ENCODE measurements at regions not wholly inside any gene's neighbourhood (a gene's known extent, or its start where the extent isn't known, plus 50 kb on each side); places are given as distances from the start of the nearest gene placed in this dataset.

DNA sequence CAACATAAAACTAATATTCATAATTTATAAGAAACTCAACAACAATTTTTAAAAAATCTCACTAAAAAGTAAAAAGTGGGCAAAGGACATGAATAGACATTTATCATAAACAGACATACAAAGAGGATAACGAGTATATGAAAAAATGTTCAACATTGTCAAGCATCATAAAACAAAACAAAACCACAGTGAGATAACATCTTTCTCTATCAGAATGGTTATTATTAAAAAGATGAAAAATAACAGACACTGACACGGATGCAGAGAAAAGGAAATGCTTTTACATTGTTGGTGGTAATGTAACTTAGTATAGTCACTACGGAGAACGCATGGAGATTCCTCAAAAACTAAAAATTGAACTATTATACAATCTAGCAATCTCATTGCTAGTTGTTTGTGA lies 813.0 kb downstream of the LUZP2 start:
- DNase-seq, result no peak
- intact Hi-C loops (cut with DNase I), result no loop called here
- no peak overlapping the region for H3K4me3 ChIP-seq
- peaks cover 0 to 2% (median 0%) of the 10 kb centered on the region in 4 donors for H3K9me3 ChIP-seq
- no peak overlapping the region for H3K27ac ChIP-seq
- WGBS, 2 donors, result 82 to 84% methylated on average over 4 of the region's 4 CpGs
- no peaks in the 10 kb centered on the region for H3K36me3 ChIP-seq
- H3K27me3 ChIP-seq, result no peaks in the 10 kb centered on the region
- no peaks in the 10 kb centered on the region for H3K4me1 ChIP-seq
- TF ChIP-seq, protein P1, sequence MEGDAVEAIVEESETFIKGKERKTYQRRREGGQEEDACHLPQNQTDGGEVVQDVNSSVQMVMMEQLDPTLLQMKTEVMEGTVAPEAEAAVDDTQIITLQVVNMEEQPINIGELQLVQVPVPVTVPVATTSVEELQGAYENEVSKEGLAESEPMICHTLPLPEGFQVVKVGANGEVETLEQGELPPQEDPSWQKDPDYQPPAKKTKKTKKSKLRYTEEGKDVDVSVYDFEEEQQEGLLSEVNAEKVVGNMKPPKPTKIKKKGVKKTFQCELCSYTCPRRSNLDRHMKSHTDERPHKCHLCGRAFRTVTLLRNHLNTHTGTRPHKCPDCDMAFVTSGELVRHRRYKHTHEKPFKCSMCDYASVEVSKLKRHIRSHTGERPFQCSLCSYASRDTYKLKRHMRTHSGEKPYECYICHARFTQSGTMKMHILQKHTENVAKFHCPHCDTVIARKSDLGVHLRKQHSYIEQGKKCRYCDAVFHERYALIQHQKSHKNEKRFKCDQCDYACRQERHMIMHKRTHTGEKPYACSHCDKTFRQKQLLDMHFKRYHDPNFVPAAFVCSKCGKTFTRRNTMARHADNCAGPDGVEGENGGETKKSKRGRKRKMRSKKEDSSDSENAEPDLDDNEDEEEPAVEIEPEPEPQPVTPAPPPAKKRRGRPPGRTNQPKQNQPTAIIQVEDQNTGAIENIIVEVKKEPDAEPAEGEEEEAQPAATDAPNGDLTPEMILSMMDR (IDR thresholded peaks at IDR 0.05), result no peak
- no peak for TF ChIP-seq EP300 (IDR thresholded peaks at IDR 0.05)
- TF ChIP-seq POLR2A (IDR thresholded peaks at IDR 0.05), result no peak
- no peak for TF ChIP-seq POLR2AphosphoS5 (IDR thresholded peaks at IDR 0.05)

DNA sequence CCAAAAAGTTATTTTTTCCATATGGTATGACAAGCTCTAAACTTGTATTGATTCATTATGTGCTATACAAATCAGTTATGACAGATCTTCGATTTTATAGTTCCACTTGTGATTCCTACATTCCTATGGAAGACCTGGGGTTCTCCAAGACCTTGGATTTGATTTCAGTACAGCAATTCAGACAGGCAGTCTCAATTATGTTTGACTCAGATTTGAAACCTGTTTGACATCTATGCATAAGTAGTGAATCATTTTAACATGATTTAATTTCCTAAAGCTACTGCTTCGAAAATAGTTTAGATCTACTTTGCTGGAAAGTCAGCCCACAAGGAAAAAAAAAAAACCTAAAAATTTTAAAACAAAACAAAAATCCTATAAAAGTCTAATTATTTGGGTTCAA lies 820.4 kb downstream of the LUZP2 start:
- DNase-seq, result no peak
- no peaks in the 10 kb centered on the region for H3K27me3 ChIP-seq
- no peak overlapping the region for H3K4me3 ChIP-seq
- no peaks in the 10 kb centered on the region for H3K9me3 ChIP-seq
- WGBS, 2 donors, result 79 to 85% methylated on average over 2 of the region's 2 CpGs
- H3K36me3 ChIP-seq, result no peaks in the 10 kb centered on the region
- intact Hi-C loops (cut with DNase I), result no loop called here
- no peak for TF ChIP-seq POLR2A (IDR thresholded peaks at IDR 0.05)
- TF ChIP-seq, protein P1 (IDR thresholded peaks at IDR 0.05), result no peak
- TF ChIP-seq POLR2AphosphoS5 (IDR thresholded peaks at IDR 0.05), result no peak
- TF ChIP-seq EP300 (IDR thresholded peaks at IDR 0.05), result no peak
- H3K4me1 ChIP-seq, result no peaks in the 10 kb centered on the region
- no peak overlapping the region for H3K27ac ChIP-seq

DNA sequence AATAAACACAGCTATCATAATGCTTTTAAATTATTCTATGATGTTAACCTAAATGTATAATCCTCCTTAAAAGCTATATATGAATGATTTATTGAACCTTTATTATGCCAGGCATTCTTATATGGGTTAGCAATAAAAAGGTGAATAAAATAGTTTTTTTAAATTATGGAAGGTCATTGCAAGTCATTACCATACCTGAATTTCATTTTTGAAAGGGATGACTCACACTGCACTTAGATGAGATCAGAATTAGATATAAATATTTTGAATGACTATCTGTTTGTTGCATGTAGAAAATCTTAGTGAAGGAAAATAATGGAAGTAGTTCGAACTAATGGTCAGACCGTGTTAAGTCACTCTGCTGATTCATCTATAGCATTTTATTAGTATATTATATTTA lies 822.3 kb downstream of the LUZP2 start:
- 91 to 94% methylated on average over 2 of the region's 2 CpGs for WGBS, 2 donors
- DNase-seq, result no peak
- Histone ChIP-seq H3K36me3 (no peaks in the 10 kb centered on the region), H3K4me1 (no peaks in the 10 kb centered on the region), H3K4me3 (no peak overlapping the region), H3K27ac (no peak overlapping the region), H3K27me3 (no peaks in the 10 kb centered on the region), H3K9me3 (no peaks in the 10 kb centered on the region)
- no peak for TF ChIP-seq POLR2AphosphoS5 (IDR thresholded peaks at IDR 0.05)
- no peak for TF ChIP-seq POLR2A (IDR thresholded peaks at IDR 0.05)
- TF ChIP-seq, protein P1 (IDR thresholded peaks at IDR 0.05), result no peak
- no peak for TF ChIP-seq EP300 (IDR thresholded peaks at IDR 0.05)
- intact Hi-C loops (cut with DNase I), result no loop called here

DNA sequence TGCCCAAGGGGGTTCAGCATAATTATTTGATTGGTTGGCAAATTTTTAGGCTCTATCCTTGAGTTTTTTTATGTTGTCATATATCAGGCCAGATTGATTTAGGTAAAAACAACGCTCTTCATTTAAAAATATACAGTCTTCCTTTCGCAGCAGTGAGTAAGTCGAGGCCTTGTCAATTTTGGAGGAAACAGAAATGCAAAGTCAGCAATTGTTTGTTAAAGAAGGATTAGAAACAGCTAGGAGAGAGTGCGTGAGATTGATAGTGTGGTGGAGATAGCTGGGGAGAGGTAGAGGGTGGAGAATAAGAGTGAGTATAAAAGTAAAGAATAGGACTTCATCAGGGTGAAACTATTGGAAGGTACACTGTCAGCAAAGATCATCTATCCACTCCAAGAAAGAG lies 830.8 kb downstream of the LUZP2 start:
- 62 to 75% methylated on average over 4 of the region's 4 CpGs for WGBS, 2 donors
- H3K9me3 ChIP-seq, result no peaks in the 10 kb centered on the region
- DNase-seq, result no peak
- H3K4me3 ChIP-seq, result no peak overlapping the region
- H3K27me3 ChIP-seq, result no peaks in the 10 kb centered on the region
- H3K4me1 ChIP-seq, result no peaks in the 10 kb centered on the region
- TF ChIP-seq POLR2A (IDR thresholded peaks at IDR 0.05), result no peak
- TF ChIP-seq, protein P1 (IDR thresholded peaks at IDR 0.05), result no peak
- no peak for TF ChIP-seq POLR2AphosphoS5 (IDR thresholded peaks at IDR 0.05)
- no peak for TF ChIP-seq EP300 (IDR thresholded peaks at IDR 0.05)
- no peak overlapping the region for H3K27ac ChIP-seq
- H3K36me3 ChIP-seq, result no peaks in the 10 kb centered on the region
- intact Hi-C loops (cut with DNase I), result no loop called here

DNA sequence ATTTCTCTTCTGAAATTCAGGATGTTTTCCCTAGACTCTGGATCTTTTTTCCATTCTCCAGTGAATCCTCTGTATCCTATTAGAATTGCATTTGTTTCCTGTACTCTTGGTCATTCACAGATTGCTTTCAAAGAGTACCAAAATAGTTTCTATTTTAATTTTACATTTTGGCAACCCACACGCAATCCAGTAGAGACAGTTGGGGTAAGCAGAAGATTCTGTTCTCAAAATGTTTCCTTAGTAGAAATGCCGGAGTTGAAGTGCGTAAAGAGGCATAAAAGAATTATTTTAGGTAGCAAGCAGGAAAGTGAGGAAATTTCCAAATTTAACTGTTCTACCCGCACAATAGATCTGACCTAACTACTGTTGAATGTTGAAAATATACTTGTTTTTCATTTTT lies 842.4 kb downstream of the LUZP2 start:
- Histone ChIP-seq H3K36me3 (no peaks in the 10 kb centered on the region), H3K27me3 (no peaks in the 10 kb centered on the region), H3K4me3 (no peak overlapping the region), H3K9me3 (no peaks in the 10 kb centered on the region), H3K27ac (no peak overlapping the region), H3K4me1 (no peaks in the 10 kb centered on the region)
- DNase-seq, result no peak
- intact Hi-C loops (cut with DNase I), result no loop called here
- TF ChIP-seq POLR2AphosphoS5 (IDR thresholded peaks at IDR 0.05) (no peak), POLR2A (IDR thresholded peaks at IDR 0.05) (no peak), EP300 (IDR thresholded peaks at IDR 0.05) (no peak)
- TF ChIP-seq, protein P1 (IDR thresholded peaks at IDR 0.05), result no peak
- WGBS, 2 donors, result 86 to 91% methylated on average over 4 of the region's 4 CpGs
